Fibroblast of pulmonary artery (primary cell): ENCODE measurements at regions not wholly inside any gene's neighbourhood (a gene's known extent, or its start where the extent isn't known, plus 50 kb on each side); places are given as distances from the start of the nearest gene placed in this dataset.

Experiments used
- DNase-seq: peaks from one replicate; pipeline ENCODE4 v3.0.0-alpha.2; 2010; ENCODE audit warnings: low read depth
- H3K4me3 ChIP-seq: replicated peaks from 2 replicates; pipeline ENCODE4 v1.5.1; 2011; ENCODE audit warnings: low read depth, mild to moderate bottlenecking, control low read depth, low read length, moderate library complexity
- TF ChIP-seq, protein P1 (sequence below): IDR thresholded peaks from 2 replicates; pipeline ENCODE4 v1.5.1; 2011; ENCODE audit warnings: mild to moderate bottlenecking, control low read depth, low read length, inconsistent platforms; ENCODE audit errors: missing control alignments

DNA sequence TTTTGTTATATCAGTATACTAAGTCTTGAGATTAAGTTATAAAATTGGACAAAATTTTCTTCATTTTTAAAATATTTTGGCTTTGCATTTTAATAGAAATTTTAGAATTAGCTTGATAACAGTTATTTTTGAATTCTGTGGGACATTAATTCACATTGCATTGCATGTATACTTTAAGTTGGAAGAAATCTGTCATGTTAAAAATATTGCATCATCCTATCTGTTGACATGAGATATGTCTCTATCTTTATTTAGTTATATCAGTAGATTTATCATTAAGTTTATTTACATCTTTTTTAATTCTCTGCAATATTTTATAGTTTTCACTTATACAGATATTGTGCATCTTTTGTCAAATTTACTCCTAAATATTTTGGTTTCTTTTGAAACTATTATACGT lies 904.6 kb upstream of the NR2F2 start:
- H3K4me3 ChIP-seq: no peak overlapping the region
- TF ChIP-seq, protein P1, sequence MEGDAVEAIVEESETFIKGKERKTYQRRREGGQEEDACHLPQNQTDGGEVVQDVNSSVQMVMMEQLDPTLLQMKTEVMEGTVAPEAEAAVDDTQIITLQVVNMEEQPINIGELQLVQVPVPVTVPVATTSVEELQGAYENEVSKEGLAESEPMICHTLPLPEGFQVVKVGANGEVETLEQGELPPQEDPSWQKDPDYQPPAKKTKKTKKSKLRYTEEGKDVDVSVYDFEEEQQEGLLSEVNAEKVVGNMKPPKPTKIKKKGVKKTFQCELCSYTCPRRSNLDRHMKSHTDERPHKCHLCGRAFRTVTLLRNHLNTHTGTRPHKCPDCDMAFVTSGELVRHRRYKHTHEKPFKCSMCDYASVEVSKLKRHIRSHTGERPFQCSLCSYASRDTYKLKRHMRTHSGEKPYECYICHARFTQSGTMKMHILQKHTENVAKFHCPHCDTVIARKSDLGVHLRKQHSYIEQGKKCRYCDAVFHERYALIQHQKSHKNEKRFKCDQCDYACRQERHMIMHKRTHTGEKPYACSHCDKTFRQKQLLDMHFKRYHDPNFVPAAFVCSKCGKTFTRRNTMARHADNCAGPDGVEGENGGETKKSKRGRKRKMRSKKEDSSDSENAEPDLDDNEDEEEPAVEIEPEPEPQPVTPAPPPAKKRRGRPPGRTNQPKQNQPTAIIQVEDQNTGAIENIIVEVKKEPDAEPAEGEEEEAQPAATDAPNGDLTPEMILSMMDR: no peak
- no peak for DNase-seq

DNA sequence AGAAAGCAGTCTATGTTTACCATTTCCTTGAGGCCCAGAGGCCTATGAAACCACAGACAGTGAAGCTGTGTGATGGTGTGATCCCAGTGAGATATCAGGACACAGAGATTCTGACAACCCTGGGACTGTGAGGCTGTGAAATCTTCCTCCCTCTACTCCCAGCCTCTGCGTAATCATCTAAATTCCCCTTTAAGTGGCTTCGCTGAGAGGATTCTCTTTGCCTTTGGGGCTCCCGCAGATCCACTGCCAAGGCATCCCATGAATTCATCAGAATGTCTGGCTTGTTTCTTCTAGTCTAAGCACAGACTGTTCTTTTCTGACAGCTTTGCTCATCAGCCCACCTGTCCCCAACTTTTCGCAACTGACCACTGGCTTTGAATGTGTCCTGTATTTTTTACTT lies 901.2 kb upstream of the NR2F2 start:
- H3K4me3 ChIP-seq: no peak overlapping the region
- TF ChIP-seq, protein P1: no peak
- DNase-seq: no peak

DNA sequence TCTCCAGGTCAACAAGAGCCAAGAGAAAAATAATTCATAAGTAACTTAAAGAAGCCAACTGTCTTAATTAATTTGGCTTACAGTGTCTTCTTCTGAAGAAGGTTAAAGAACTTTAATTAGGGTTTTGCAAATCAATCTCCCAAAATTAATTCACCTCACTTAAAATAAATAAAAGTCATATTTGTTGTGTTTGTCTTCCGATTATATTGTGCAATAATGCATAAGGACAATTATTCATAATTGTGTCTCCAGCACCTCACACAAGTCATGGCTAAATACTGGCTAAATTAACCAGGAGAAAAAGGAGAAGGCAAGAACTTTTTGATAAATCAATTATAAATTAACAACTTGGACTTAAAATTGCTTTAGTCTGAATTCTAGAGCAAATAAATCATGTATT lies 899.0 kb upstream of the NR2F2 start:
- H3K4me3 ChIP-seq: no peak overlapping the region
- no peak for DNase-seq
- TF ChIP-seq, protein P1: no peak

DNA sequence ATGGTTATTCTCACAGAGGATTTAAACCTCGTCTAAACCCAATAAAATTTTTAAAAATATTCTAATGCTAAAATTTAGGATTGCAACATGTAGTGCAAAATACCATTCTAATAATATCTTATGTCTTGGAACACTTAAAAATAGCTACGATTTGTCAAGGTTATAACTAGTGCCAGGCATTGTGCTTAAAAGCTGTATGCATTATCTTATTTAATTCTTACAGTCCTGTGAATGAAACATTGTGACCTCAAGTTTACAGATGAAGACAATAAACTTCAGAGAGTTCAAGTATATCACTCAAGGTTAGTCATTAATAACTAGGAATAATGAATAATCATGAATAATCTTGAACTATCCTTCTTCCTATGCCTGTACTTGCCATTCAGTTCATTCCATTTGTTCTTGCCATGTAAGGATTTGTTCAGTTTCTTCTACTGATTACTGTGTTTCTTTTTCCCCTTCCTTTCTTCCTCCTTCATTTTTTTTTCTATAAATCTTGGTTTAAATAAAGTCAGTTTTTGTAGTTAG lies 897.6 kb upstream of the NR2F2 start:
- TF ChIP-seq, protein P1: no peak
- DNase-seq: no peak
- H3K4me3 ChIP-seq: no peak overlapping the region

DNA sequence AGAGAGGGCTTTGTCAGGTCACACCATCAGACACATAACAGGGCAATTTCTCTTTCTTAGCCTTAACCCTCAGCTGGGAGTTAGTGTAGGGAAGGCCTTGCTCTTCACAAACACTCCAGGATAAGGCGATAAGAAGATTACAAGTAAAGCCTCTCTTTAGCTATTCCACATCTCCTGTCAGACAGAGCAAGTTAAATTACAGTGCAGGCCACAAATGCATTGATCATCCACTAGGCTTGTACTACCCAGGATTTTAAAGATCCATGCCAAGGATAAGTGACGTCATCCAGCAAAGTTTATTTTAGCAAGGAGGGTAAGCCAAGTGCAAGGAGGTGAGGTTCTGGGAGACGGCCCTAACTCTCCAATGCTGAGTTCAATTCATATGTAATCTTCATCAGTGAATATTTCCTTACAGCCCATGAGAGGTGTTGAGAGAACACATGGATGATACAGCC lies 890.6 kb upstream of the NR2F2 start:
- TF ChIP-seq, protein P1: no peak
- no peak overlapping the region for H3K4me3 ChIP-seq
- no peak for DNase-seq

DNA sequence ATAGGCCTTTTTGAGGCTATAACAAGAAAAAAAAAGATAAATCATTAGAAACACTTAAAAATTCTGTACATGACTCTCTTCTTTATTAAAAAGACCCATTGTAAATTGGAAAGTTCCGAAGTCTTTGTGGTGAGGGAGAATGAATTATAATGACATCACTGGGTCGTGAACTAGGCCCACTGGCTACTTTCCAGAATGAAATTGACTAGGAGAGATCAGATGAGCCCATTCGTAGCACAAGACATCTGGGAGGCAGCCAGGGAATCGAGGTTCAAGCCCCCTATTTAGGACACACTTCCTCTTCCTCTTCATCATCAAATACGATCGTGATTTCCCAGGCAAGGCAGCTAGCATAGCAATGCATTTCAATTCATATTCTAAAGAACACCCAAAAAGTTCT lies 889.8 kb upstream of the NR2F2 start:
- no peak for DNase-seq
- TF ChIP-seq, protein P1: no peak
- H3K4me3 ChIP-seq: no peak overlapping the region

DNA sequence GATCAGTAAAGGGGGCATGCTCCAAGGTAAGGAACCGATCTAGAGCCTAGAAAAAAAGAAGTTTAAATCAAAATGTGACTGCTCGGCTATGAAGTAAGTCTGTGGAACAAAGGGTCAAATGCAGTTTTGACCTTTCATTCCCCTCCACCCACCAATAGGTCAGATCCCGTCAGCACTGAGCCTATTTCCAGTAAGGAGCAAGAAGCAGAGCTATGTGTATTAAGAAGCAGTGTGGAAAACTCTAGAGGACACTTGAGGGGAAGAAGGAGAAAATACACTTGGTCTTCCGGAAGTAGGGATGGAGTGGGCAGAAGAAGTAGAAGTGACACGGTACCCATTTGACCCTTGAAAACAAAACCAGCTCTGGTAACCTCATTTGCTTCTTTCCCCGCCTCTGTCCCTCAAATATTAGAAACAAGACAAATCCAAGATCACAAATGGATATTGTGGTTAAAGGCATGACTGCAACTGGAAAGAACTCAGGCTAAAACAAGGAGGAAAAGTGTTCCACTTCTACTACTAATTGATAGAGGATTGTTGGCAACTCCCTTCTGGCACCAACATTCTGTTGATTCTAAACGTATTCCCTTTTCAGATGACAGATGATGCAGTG lies 888.3 kb upstream of the NR2F2 start:
- no peak for DNase-seq
- TF ChIP-seq, protein P1: no peak
- H3K4me3 ChIP-seq: no peak overlapping the region
